HG03064 (cell line): ENCODE measurements at regions not wholly inside any gene's neighbourhood (a gene's known extent, or its start where the extent isn't known, plus 50 kb on each side); places are given as distances from the start of the nearest gene placed in this dataset.

Source experiments
- ATAC-seq: cut with Tn5 transposase; IDR thresholded peaks from one replicate; pipeline ENCODE4 v1.9.1; 2021; ENCODE audit warnings: low read depth; ENCODE audit not compliant: unreplicated experiment

DNA sequence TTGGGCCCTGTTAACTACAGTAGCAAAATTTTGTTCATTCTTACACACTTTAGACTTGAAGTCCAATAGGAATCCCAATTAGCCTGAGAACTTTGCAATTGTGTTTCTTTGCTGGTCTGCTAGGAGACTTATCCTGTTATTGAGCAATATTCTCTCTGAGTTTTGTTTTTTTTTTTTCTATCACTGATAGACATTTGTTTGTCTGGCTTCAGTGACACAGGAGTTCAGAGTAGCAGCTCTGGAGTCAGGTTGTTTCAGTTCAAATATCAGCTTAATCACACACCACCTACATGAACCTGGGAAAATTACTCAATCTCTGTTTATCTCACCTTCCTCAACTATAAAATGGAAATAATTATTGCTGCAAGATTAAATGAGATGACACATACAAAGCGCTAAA lies 360.2 kb upstream of the POU3F3 start:
- no peak for ATAC-seq

DNA sequence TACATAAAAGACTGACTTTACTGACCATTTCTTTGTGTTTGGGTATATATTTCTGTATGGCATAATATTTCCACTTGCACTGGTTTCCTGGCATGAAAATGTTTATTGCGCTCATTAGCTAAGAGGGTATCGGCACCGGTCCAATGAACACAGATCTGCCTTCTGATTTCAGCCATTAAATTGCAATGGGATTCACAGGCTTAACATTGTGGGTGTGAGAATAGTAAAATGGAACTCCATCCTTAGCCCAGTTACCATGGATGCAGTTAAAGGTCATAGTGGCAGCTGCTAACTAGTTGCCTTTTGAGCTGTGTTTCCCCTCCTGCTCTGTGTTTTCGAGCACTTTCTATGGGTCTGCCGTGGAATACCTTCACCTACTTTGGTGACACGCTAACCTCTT lies 352.6 kb upstream of the POU3F3 start:
- ATAC-seq = no peak

DNA sequence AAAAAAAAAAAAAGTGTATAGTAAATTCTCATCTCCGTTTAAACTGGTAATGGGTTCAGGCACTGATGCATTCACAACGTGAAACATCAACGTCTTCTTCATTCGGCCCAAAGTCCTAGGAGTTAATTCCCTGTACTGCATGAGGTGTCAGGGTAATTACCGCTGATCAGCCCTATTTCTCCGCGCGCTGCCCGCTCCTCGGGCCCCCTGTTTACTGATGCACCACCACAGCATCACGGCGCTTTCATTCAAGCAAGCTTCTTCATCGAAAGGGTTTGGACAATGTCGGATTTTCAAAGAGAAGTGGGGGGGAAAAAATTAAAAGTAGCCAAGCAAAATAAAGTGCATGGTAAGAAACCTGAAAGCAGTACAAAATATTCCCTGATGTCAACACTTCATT lies 352.0 kb upstream of the POU3F3 start:
- no peak for ATAC-seq

DNA sequence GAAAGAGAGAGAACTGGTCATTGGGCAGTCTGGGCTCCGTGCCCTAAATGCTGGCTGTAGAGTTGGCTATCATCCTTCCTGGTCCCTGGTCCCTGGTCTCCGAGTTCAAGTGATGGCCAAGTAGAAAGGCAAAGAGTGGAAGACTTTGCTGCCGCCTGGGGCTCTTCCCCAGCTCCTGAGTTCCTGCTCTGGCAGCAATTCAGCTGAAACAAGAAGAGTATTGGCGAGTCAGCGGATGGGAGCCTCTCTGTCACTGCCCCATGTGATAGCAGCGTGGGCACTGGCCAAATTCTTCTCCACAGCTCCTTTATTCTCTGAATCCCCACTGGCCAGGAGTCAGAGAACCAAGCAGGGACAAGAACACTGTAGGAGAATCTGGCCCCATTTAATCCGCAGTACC lies 351.0 kb upstream of the POU3F3 start:
- no peak for ATAC-seq

DNA sequence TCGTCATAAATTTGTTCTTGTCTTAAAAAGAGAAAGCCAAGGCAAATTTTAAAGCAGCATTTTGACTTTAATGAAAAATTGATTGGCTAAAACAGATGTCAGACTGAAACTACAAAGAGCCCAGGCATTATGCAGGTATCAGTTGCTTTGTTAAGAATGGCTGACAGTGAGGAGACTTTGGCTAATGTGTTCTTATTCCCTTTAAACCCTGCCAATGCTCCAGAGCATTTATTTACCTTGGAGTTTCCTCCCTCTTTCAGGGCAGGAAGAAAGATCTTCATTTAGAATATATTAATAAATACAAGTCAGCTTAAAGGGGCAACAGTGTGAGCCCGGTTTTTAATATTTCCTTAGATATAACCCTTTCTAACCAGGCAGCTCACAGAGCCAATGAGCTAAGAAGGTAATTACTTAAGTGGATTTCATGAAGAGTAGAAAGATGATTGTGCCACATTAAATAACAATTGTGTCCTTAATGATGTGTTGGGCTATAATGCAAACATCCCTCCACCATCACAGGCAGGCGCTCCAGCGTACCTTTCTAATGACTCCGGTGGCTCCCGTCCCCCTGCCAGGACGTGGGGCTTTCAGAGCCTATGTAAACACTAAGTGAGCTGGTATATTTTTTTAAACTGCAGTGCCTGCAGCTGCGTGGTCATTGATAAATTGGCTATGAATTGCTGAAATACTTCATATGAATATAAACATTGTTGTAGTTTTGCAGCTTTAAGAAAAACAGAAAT lies 349.4 kb upstream of the POU3F3 start:
- ATAC-seq = no peak

DNA sequence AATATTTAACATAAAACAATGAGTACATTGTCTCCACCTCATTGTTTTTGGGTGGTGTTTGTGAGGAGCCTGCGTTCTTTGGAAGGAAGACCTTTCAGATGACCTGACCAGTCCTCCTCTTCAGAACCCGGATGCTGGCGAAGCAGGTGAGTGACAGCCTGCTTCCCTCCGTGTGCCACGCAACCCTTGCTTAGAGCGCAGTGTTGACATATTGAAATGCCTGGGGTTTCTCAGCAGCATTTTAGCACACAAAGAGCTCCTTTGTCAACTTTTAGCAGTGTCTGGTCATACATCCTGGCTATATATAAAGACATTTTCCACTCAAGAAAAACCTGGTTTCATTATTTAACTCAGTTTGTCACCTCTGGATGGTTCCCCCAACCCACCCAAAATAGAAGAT lies 335.7 kb upstream of the POU3F3 start:
- ATAC-seq = no peak

DNA sequence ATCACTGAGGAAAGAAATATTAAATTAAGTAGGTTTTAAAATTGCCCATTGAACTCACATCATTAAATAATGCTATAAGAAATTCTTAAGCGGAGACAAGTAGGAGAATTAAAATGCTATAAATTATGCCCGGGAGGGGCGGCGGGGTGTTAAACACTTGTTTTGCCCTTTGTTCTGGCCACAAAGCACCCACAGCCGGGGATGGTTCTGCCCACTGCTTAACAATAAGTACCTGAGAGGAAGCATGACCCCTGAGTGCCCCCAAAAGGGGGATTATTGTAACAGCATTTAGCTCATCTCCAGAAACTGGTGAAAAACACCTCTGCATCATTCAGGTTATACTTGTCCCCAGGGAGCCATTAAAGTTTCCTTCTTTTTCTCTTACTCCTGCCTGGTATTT lies 332.7 kb upstream of the POU3F3 start:
- no peak for ATAC-seq

DNA sequence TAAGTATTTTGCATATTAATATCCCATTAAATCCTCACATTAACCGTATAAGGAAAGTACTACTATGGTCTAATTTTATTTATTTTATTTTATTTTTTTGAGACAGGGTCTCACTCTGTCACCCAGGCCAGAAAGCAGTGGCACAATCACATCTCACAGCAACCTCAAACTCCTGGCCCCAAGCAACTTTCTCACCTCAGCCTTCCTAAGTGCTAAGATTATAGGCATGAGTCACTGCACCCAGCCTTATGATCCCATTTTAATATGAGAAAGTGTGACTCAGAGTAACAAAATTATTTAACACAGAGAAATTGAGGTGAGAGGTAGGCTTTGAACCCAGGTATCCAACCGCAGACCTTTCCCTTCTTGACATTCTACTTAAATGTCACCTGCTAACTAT lies 330.0 kb upstream of the POU3F3 start:
- no peak for ATAC-seq

DNA sequence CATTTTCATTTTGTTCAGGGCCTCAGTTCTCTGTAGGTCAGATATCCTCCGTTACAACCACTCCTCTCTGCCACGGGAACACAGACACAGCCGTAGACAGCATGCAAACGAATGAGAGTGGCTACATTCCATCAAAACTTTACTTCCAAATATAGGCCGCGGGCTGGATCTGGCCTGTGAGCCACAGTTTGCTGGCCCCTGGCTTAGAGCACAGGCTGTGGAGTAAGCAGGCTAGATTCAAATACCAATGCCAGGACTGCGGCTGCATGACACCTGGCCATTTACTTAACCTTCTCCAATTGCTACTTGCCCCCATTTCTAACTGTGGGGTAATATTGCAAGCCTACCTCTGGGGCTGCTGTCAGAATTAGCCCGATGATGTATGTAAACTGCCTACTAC lies 325.8 kb upstream of the POU3F3 start:
- no peak for ATAC-seq

DNA sequence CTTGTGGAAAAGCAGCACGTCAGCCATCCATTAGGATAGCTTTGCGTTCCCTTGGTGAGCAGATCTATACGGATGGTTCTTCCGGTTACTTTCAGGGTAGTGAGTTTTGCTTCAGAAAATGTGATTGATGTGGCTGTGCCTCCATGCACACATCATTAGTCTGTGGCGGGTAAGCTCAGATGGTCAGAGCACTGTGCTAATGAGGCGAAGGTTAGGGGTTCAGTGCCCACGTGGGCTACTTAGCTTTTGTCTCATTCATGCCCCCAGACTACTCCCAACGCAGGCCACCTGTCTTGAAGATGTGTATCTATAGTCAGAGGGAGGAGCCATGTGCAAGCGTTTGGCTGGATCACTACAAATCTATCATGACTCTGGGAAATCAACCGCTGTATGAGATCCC lies 322.8 kb upstream of the POU3F3 start:
- ATAC-seq = no peak

DNA sequence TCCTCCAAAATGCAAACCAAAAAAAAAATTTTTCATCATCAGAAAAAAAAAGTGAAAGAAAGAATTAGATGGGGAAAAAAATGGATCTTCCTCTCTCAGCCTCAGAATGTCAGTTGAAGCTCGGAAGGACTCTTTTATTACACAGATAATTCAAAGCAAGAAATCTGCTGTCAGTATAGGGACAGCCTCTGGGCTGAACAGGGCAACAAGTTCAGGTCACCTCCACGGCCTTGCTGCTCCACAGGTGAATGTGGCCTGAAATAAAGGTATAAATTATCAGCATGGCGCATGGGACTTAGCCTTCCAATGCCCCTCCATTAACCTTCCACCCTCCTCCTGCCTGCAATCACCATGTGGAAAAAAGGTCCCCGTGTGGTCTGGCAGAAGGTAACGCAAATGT lies 316.8 kb upstream of the POU3F3 start:
- no peak for ATAC-seq

DNA sequence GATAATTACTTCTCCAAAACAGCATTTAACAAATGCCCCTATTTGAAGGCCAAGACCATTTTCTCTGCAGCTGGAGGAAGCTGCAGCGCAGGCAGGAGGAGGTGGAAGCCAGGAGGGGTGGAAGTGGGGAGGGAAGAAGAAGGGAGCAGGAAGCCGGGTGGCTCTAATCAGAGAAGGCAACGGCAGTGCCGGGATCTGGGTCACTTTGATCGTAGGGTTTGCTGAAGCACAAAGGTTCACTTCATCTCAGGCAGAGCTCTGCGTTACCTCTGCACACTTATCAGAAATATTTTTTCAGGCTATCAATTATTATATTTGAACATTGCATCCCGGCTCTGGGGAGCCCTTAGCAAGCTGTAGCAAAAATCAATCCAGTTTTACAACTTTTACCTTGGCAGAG lies 315.8 kb upstream of the POU3F3 start:
- ATAC-seq = no peak

DNA sequence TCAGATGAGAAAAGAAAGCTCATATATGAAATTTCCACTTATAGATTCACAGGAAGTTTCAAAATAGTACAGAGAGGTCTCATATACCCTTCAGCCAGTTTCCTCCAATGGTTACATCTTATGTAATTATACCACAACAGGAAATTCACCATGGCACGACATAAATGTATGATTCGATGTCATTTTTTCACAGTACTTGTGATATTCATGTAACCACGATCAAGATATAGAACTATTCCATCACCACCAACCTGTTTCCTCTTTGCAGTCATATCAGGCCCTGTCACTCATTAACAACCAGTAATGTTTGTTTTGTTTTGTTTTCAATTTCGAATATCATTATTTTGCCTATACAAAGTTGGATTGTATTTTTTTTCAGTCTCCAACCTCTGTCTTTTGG lies 314.3 kb upstream of the POU3F3 start:
- ATAC-seq = no peak

DNA sequence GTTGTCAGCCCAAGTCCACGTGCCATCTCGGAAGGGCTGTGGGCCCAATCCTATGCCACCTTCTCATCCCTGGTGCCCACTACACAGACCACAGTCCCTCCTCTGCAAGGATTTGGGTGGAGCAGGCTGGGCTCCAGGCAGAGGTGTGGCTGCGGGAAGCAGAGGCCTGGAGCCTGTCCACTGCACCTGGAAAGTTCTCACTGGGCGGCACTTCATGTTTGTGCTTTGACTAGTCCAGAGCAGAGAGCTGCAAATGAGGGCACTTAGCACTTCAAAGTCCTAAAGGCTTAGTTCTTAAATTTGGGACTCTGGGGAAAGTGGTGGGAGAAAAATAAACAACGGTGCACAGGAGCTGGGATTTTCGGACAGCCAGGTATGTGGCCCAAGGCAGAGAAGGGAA lies 308.9 kb upstream of the POU3F3 start:
- no peak for ATAC-seq

DNA sequence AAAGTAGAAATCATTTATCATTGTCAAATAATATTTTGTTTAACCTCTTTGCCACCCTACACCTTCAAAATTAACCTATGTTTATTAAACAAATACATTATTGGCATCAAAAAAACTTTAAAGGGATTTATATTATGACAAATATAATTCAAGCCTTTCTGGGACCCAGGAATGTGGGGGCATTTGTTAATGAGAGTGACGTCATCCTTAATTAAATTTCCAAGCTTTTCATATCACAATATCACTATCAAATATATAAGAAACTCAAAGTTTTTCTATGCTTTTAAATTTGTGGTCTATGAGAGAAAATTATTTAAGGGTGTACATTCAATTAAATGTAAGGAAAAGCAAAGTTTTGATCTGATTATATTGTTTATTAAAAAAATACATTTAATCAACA lies 307.4 kb upstream of the POU3F3 start:
- no peak for ATAC-seq

DNA sequence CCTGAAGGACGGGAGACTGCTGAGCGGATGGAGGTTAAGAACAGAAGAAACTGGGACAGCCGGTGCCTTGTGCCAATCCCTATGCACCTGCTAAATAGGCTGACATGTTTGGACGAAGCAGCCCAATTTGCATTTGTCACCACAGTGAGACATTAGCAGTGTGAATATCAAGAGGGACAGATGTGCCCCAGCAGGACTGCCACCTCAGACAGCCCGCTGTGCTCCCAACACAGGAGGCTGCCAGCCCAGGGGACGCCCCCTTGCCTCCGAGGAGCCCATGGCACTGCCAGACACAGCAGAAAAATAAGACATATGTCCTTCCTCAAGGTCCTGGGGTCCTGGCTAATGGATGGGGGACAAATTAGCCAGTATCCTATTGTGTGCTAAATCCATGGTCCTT lies 306.7 kb upstream of the POU3F3 start:
- no peak for ATAC-seq

DNA sequence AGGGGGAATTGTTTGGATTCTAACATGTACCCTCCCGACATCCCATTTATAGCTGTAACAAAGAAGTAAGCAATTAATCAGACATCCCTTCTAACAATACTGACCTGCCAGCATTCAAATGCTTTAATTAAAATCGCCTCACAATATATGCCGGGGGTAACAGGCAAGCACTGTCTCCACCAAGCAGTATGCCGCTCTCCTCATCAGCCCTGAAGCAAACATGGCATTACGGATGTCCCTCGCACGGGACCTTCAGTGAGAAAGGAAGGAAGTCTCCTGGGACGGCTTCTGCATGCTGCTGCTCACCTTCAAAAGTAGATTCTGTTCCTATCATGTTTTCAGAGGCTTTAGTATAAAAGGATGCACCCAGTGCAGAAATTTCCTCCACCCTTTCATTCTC lies 292.7 kb upstream of the POU3F3 start:
- ATAC-seq = no peak

DNA sequence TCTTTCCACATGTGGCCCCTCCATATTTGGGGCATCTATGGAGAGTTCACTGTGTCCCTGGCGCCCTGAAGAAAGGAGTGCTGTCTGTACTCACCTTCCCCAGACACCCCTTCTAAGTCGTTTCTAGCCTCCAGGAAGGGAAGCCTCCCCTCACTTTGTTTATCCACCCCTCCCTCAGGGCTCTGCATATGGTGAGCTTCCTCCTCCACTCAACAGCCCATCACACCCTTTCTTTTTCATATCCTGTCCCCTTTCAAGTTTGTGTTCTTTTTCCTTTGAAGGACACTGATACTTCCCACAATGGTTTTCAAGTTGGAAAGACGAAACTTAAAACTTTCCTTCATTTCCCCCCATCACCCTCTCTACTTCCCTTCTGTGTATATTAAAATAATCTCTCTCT lies 291.4 kb upstream of the POU3F3 start:
- no peak for ATAC-seq

DNA sequence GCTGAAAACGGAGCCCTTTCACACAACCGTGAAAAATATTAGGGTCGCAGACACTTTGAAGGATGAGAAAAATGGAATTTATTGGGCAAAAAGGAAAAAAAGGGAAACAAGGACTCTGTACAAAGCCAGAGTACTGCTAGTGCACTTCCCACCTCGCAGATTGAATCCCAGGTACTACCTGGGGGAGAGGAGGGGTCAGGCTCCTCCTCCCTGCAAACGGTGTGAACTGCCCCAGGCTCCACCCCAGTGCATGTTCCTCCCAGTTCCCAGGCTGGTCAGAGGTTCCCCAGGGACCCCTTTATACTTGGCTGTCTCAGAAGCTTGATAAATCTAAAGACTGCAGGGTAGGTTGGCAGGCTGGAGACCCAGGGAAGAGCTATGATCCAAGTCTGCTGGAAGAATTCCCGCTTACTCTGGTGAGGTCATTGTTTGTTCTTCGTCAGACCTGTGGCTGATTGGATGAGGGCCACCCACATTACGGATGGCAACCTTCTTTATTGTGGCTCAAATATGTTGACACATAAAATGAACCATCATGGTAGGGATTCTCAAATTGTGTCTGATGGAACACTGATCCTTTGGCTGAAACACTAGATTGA lies 290.4 kb upstream of the POU3F3 start:
- ATAC-seq = no peak

DNA sequence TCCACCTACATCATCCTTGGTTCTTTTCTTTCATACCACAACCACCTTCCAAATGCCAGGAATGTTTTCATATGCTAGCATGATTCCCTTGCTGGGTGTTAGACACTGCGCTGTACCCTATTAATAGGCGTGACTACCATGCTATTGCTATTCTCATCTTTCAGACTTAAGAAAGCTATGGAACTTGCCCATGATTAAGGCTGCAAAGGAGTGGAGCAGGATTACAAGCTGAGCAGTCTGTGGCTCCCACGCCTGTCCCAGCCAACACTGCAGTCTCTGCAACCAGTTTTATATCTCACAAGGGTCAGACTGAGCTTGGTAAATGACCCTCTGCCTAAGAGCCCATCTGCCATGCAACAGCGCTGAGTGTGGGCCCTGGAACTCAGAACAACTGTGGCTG lies 285.7 kb upstream of the POU3F3 start:
- ATAC-seq = no peak

DNA sequence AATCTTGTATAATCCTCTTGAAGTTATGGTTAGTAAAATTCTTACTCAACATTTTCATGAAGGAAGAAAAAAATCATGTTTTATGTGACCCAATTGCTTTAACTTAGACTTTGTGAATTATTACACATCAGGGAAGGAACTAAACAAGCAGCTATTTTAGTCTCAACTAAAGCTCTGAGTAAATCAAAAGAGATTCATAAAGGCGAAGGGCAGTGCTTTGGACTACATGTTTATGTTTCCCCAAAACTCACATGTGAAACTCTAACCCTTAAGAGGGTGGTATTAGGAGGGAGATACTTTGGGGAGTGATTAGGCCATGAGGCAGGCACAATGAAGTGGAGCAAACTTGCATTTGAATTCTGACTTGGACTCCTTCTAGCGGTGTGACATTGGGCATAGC lies 283.7 kb upstream of the POU3F3 start:
- ATAC-seq = no peak

DNA sequence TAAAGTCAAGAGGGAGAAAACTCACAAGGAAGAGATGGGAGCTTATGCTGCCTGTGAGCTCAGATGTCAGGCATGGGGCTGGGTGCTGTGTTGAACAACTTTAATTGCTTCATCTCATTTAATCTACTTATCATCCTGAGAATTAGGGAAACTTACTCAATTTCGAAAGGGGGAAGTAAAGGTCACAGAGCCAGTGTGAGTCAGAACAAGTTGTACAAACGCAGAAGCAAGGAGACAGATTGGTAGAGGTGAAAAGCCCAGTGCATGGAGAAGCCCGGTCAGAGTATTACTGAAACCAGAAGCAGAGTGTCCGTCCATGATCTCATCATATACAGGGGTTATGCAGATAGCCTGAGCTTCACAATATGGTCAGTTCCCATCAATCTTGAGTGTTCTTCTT lies 281.1 kb upstream of the POU3F3 start:
- no peak for ATAC-seq

DNA sequence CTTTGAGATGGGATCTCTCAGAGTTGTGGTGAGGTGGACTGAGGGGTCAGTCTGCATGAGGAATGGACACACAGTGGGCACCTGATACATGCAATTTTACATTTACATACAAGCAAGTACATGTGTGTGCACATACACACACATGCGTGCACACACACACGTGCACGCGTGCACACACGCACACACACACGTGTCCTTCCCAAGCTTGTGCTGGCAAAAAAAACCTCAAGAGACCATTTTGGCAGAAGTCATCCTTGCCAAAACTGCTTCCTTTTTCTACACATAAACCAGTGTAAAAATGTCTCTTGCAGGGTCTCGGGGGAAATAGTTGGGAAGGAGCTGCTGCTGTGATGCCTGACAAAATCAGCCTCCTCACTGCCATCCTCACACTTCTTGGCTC lies 279.5 kb upstream of the POU3F3 start:
- no peak for ATAC-seq
